H9 (cell line): ENCODE measurements at regions not wholly inside any gene's neighbourhood (a gene's known extent, or its start where the extent isn't known, plus 50 kb on each side); places are given as distances from the start of the nearest gene placed in this dataset.

Experiments used
- DNase-seq: peaks from one replicate; pipeline ENCODE4 v3.0.0-alpha.2; 2017
- H2AFZ ChIP-seq: one replicate; pipeline ENCODE4 v1.6.1; 2013; ENCODE audit warnings: mild to moderate bottlenecking, low read length, control low read depth, moderate library complexity
- H2AK5ac ChIP-seq: 2 replicates; pipeline ENCODE4 v1.6.1; 2013; ENCODE audit warnings: low read length, control low read depth, mixed read lengths; ENCODE audit not compliant: insufficient read length
- H2BK120ac ChIP-seq: one replicate; pipeline ENCODE4 v1.6.1; 2013; ENCODE audit warnings: low read depth, mild to moderate bottlenecking, low read length, control low read depth, inconsistent platforms; ENCODE audit not compliant: poor library complexity, severe bottlenecking
- H2BK12ac ChIP-seq: 2 replicates; pipeline ENCODE4 v1.6.1; 2013; ENCODE audit warnings: low read length, control low read depth, mixed read lengths, low read depth; ENCODE audit not compliant: insufficient read length
- H2BK15ac ChIP-seq: 2 replicates; pipeline ENCODE4 v1.6.1; 2013; ENCODE audit warnings: low read depth, low read length, control low read depth
- H2BK20ac ChIP-seq: one replicate; pipeline ENCODE4 v1.6.1; 2013; ENCODE audit warnings: low read depth, mild to moderate bottlenecking, low read length, control low read depth, inconsistent platforms; ENCODE audit not compliant: poor library complexity, severe bottlenecking
- H2BK5ac ChIP-seq: 2 replicates; pipeline ENCODE4 v1.6.1; 2013; ENCODE audit warnings: low read length, control low read depth, mixed read lengths; ENCODE audit not compliant: insufficient read length
- H3K14ac ChIP-seq: 2 replicates; pipeline ENCODE4 v1.6.1; 2013; ENCODE audit warnings: low read length, control low read depth; ENCODE audit not compliant: insufficient read depth
- H3K18ac ChIP-seq: 2 replicates; pipeline ENCODE4 v1.6.1; 2013; ENCODE audit warnings: low read depth, mild to moderate bottlenecking, mixed read lengths, low read length, control low read depth; ENCODE audit not compliant: insufficient read length
- H3K23ac ChIP-seq: 2 replicates; pipeline ENCODE4 v1.6.1; 2013; ENCODE audit warnings: low read length, control low read depth, mixed read lengths, low read depth; ENCODE audit not compliant: insufficient read length
- H3K23me2 ChIP-seq: 2 replicates; pipeline ENCODE4 v1.6.1; 2013; ENCODE audit warnings: low read depth, mild to moderate bottlenecking, mixed read lengths, low read length, control low read depth; ENCODE audit not compliant: insufficient read length, poor library complexity, severe bottlenecking
- H3K27ac ChIP-seq: 2 replicates; pipeline ENCODE4 v1.5.1; 2013; ENCODE audit warnings: low read length, control low read depth, mixed read lengths, low read depth; ENCODE audit not compliant: insufficient read length
- H3K27me3 ChIP-seq: 2 replicates; pipeline ENCODE4 v1.6.1; 2013; ENCODE audit warnings: low read length, control low read depth, inconsistent platforms; ENCODE audit not compliant: insufficient read depth
- H3K4ac ChIP-seq: 2 replicates; pipeline ENCODE4 v1.6.1; 2013; ENCODE audit warnings: low read depth, mild to moderate bottlenecking, control low read depth, inconsistent platforms, low read length, moderate library complexity
- H3K4me1 ChIP-seq: 2 replicates; pipeline ENCODE4 v1.6.1; 2013; ENCODE audit warnings: low read length, control low read depth, inconsistent platforms; ENCODE audit not compliant: insufficient read depth
- H3K4me2 ChIP-seq: 2 replicates; pipeline ENCODE4 v1.6.1; 2013; ENCODE audit warnings: low read length, control low read depth, mixed read lengths; ENCODE audit not compliant: insufficient read length, insufficient read depth
- H3K56ac ChIP-seq: 2 replicates; pipeline ENCODE4 v1.6.1; 2013; ENCODE audit warnings: low read depth, mild to moderate bottlenecking, mixed read lengths, low read length, control low read depth; ENCODE audit not compliant: insufficient read length
- H3K79me1 ChIP-seq: 2 replicates; pipeline ENCODE4 v1.6.1; 2013; ENCODE audit warnings: low read depth, mild to moderate bottlenecking, moderate library complexity, low read length, control low read depth, inconsistent platforms; ENCODE audit not compliant: insufficient read depth, poor library complexity, severe bottlenecking
- H3K79me2 ChIP-seq: 2 replicates; pipeline ENCODE4 v1.6.1; 2013; ENCODE audit warnings: low read length, control low read depth, inconsistent platforms; ENCODE audit not compliant: insufficient read depth
- H3K9ac ChIP-seq: 2 replicates; pipeline ENCODE4 v1.6.1; 2013; ENCODE audit warnings: low read length, control low read depth, mixed read lengths; ENCODE audit not compliant: insufficient read length; ENCODE audit errors: extremely low read depth
- H3K9me3 ChIP-seq: one replicate; pipeline ENCODE4 v1.6.1; 2013; ENCODE audit warnings: low read depth, low read length, inconsistent platforms; ENCODE audit not compliant: control insufficient read depth
- H3T11ph ChIP-seq: one replicate; pipeline ENCODE4 v1.6.1; 2013; ENCODE audit warnings: mild to moderate bottlenecking, low read length, control low read depth, inconsistent platforms
- H4K20me1 ChIP-seq: one replicate; pipeline ENCODE4 v1.6.1; 2013; ENCODE audit not compliant: control insufficient read depth, insufficient read length, insufficient read depth
- H4K5ac ChIP-seq: 2 replicates; pipeline ENCODE4 v1.6.1; 2013; ENCODE audit warnings: low read depth, mild to moderate bottlenecking, mixed read lengths, low read length, control low read depth; ENCODE audit not compliant: insufficient read length
- H4K8ac ChIP-seq: replicated peaks from 2 replicates; pipeline ENCODE4 v1.6.1; 2013; ENCODE audit warnings: low read length, control low read depth, mixed read lengths, low read depth; ENCODE audit not compliant: insufficient read length
- H4K91ac ChIP-seq: 2 replicates; pipeline ENCODE4 v1.6.1; 2013; ENCODE audit warnings: low read depth, mild to moderate bottlenecking, moderate library complexity, mixed read lengths, low read length, control low read depth; ENCODE audit not compliant: insufficient read length
- H3K27ac Mint-ChIP-seq, 3 experiments: 2 replicates in 2 of 3; 3 replicates in 1 of 3; pipeline ENCODE4 v1.8.0; 2020 to 2021; ENCODE audit warnings: mixed read lengths in 3 of 3, mild to moderate bottlenecking in 1 of 3, moderate library complexity in 1 of 3
- H3K27me3 Mint-ChIP-seq: 2 replicates; pipeline ENCODE4 v1.8.0; 2021; ENCODE audit warnings: low read depth, mild to moderate bottlenecking, moderate library complexity, mixed read lengths
- H3K36me3 Mint-ChIP-seq, 3 experiments: 2 replicates in 2 of 3; 3 replicates in 1 of 3; pipeline ENCODE4 v1.8.0; 2020 to 2021; ENCODE audit warnings: low read depth in 3 of 3, mixed read lengths in 3 of 3; ENCODE audit not compliant: insufficient read depth in 1 of 3
- H3K4me1 Mint-ChIP-seq, 2 experiments: 2 replicates each; pipeline ENCODE4 v1.8.0; 2020; ENCODE audit warnings: mixed read lengths in 2 of 2
- H3K4me3 Mint-ChIP-seq, 2 experiments: 2 replicates in 1 of 2; 3 replicates in 1 of 2; pipeline ENCODE4 v1.8.0; 2020 to 2021; ENCODE audit warnings: mild to moderate bottlenecking in 2 of 2, mixed read lengths in 2 of 2, moderate library complexity in 1 of 2
- H3K9me3 Mint-ChIP-seq, 2 experiments: 2 replicates in 1 of 2; 3 replicates in 1 of 2; pipeline ENCODE4 v1.8.0; 2020; ENCODE audit warnings: mild to moderate bottlenecking in 2 of 2, mixed read lengths in 2 of 2, moderate library complexity in 1 of 2
- WGBS: extraction: QIAGEN DNeasy Blood & Tissue Kit; methylation state at CpG from one replicate; pipeline ENCODE4 v1.1.7; 2013; ENCODE audit warnings: missing lambda C conversion rate, low lambda C conversion rate, mixed read lengths; ENCODE audit not compliant: insufficient read length; ENCODE audit errors: extremely low coverage; 5-methylcytosine and 5-hydroxymethylcytosine counted together
- TF ChIP-seq, protein P1 (sequence below): fragments of 200-600 bp; sonication (generic); conservative IDR thresholded peaks from 3 replicates; pipeline ENCODE4 v1.8.0; 2021; ENCODE audit warnings: antibody characterized with exemption, mild to moderate bottlenecking

DNA sequence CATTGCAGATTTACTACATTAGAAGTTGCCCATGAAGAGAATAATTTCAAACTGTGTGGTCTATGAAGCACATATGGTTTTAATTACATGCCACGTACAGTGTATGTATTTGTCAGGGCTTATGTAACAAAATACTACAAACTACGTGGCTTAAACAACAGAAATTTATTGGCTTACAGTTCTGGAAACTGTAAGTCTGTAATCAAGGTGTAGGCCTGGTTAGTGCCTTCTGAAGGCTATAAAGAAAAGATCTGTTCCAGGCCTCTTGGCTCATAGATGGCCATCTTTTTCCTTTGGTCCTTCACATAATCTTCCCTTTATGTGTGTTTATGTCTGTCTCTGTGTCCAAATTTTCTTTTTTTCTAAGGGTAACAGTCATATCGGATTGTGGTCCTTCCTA lies 1160.2 kb downstream of the FAM133A start:
- Histone ChIP-seq H3K9me3 (no peaks in the 10 kb centered on the region), H3K4ac (no peak overlapping the region), H3K18ac (no peak overlapping the region), H4K20me1 (no peaks in the 10 kb centered on the region), H2AFZ (no peak overlapping the region), H2BK20ac (no peak overlapping the region), H2BK12ac (no peak overlapping the region), H3K23ac (no peak overlapping the region), H3K4me2 (no peak overlapping the region), H4K8ac (no peak overlapping the region), H3K79me1 (no peaks in the 10 kb centered on the region), H3K14ac (no peak overlapping the region), H4K5ac (no peak overlapping the region), H2BK15ac (no peak overlapping the region), H2BK5ac (no peak overlapping the region), H3K23me2 (no peaks in the 10 kb centered on the region), H3K79me2 (no peaks in the 10 kb centered on the region; the same call in 1 of the 2 replicates), H3K27me3 (no peaks in the 10 kb centered on the region), H3K27ac (no peak overlapping the region), H3T11ph (no peak overlapping the region), H2BK120ac (no peak overlapping the region), H2AK5ac (no peak overlapping the region), H3K4me1 (no peaks in the 10 kb centered on the region), H4K91ac (no peak overlapping the region), H3K56ac (no peak overlapping the region), H3K9ac (no peak overlapping the region)
- Mint-ChIP-seq H3K4me1 (peaks cover 0 to 6% of the 10 kb centered on the region in 2 experiments; a peak in 2 of 4 replicates), H3K27me3 (no peaks in the 10 kb centered on the region), H3K27ac (no peak overlapping the region), H3K9me3 (peaks cover under 1% of the 10 kb centered on the region in 2 experiments; a peak in 2 of 5 replicates), H3K4me3 (no peak overlapping the region), H3K36me3 (peaks cover 0 to under 1% (median 0%) of the 10 kb centered on the region in 3 experiments; a peak in 3 of 7 replicates)
- no CpG with 5 or more reads among the region's 3 CpGs for WGBS
- TF ChIP-seq, protein P1, sequence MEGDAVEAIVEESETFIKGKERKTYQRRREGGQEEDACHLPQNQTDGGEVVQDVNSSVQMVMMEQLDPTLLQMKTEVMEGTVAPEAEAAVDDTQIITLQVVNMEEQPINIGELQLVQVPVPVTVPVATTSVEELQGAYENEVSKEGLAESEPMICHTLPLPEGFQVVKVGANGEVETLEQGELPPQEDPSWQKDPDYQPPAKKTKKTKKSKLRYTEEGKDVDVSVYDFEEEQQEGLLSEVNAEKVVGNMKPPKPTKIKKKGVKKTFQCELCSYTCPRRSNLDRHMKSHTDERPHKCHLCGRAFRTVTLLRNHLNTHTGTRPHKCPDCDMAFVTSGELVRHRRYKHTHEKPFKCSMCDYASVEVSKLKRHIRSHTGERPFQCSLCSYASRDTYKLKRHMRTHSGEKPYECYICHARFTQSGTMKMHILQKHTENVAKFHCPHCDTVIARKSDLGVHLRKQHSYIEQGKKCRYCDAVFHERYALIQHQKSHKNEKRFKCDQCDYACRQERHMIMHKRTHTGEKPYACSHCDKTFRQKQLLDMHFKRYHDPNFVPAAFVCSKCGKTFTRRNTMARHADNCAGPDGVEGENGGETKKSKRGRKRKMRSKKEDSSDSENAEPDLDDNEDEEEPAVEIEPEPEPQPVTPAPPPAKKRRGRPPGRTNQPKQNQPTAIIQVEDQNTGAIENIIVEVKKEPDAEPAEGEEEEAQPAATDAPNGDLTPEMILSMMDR: no peak
- no peak for DNase-seq
